ENCODE measurements at regions not wholly inside any gene's neighbourhood (a gene's known extent, or its start where the extent isn't known, plus 50 kb on each side); places are given as distances from the start of the nearest gene placed in this dataset.

GRCh38 chr1:82932727-82933126 is 1066.2 kb downstream of the TTLL7 start:
- no peak for DNase-seq
- Histone ChIP-seq H2BK15ac (ENCODE audit: low read depth, low read length) (no peak overlapping the region), H2BK120ac (ENCODE audit: low read depth, low read length) (no peak overlapping the region), H2BK5ac (ENCODE audit: low read depth, low read length, poor library complexity, severe bottlenecking) (no peak overlapping the region), H4K91ac (ENCODE audit: insufficient read depth, low read depth, low read length) (no peak overlapping the region), H3K4me3 (ENCODE audit: insufficient read depth, low read depth, low read length) (no peak overlapping the region), H3K23ac (ENCODE audit: low read depth, low read length) (no peak overlapping the region), H3K4me1 (ENCODE audit: control insufficient read depth, insufficient read depth, low read length) (no peaks in the 10 kb centered on the region), H3K9me1 (ENCODE audit: insufficient read depth, low read length) (no peaks in the 10 kb centered on the region), H2AK9ac (replicated peaks; ENCODE audit: low read depth, low read length, poor library complexity) (no peak overlapping the region), H3K56ac (ENCODE audit: extremely low read depth, insufficient read depth, low read length) (no peak overlapping the region), H3K9me3 (ENCODE audit: control insufficient read depth, insufficient read depth, low read length) (peaks cover 7% of the 10 kb centered on the region), H3K4ac (ENCODE audit: low read depth, low read length) (no peak overlapping the region), H3K36me3 (ENCODE audit: control insufficient read depth, insufficient read depth, low read length) (no peaks in the 10 kb centered on the region), H3K27ac (ENCODE audit: insufficient read depth, low read length) (no peak overlapping the region), H4K8ac (ENCODE audit: low read depth in 2 of 2, low read length in 2 of 2) (no peak overlapping the region), H3K18ac (ENCODE audit: low read depth, low read length) (no peak overlapping the region), H2AFZ (replicated peaks; ENCODE audit: low read length, poor library complexity) (no peak overlapping the region), H3K27me3 (ENCODE audit: control insufficient read depth, insufficient read depth, low read length) (no peaks in the 10 kb centered on the region), H4K5ac (ENCODE audit: low read depth, low read length) (no peak overlapping the region), H2AK5ac (ENCODE audit: low read depth, low read length) (no peak overlapping the region), H3K14ac (replicated peaks; ENCODE audit: low read depth, low read length) (no peak overlapping the region), H2BK20ac (ENCODE audit: low read depth, low read length) (no peak overlapping the region), H3K79me1 (ENCODE audit: low read depth in 1 of 2, low read length in 2 of 2) (no peaks in the 10 kb centered on the region), H3K9ac (ENCODE audit: low read depth, low read length) (no peak overlapping the region), H4K20me1 (ENCODE audit: insufficient read depth, low read length) (no peaks in the 10 kb centered on the region), H3K4me2 (ENCODE audit: low read depth, low read length) (no peak overlapping the region)
- no TSS peak for BruUV-seq (replicated peaks)
- in situ Hi-C loops (cut with MboI; ENCODE audit: low sequenced_read_pairs) (no loop called here), dilution Hi-C loops (cut with HindIII; ENCODE audit: low sequenced_read_pairs, unreplicated experiment) (no loop called here), intact Hi-C loops (cut with micrococcal nuclease) (no loop called here)
- no peak for ATAC-seq (ENCODE audit: low read depth)
- POLR2A ChIA-PET (ENCODE audit: unreplicated experiment): no interaction called here
- TF ChIP-seq RAD21 (IDR thresholded peaks at IDR 0.05; ENCODE audit: low read length): no peak
- no peak for TF ChIP-seq SMC3 (IDR thresholded peaks at IDR 0.05; ENCODE audit: low read depth, low read length)
- TF ChIP-seq CHD1 (IDR thresholded peaks at IDR 0.05; ENCODE audit: low read depth, low read length): no peak
- no peak for TF ChIP-seq POLR2A (IDR thresholded peaks at IDR 0.05; ENCODE audit: low read depth, low read length)
- TF ChIP-seq MXI1 (IDR thresholded peaks at IDR 0.05; ENCODE audit: borderline replicate concordance, low read depth, low read length): no peak
- TF ChIP-seq ELK1 (IDR thresholded peaks at IDR 0.05; ENCODE audit: borderline replicate concordance, low read depth, low read length): no peak
- no peak for TF ChIP-seq RFX5 (IDR thresholded peaks at IDR 0.05; ENCODE audit: low read depth, low read length)
- no peak for TF ChIP-seq RCOR1 (IDR thresholded peaks at IDR 0.05; ENCODE audit: insufficient replicate concordance, low read length)
- TF ChIP-seq USF2 (IDR thresholded peaks at IDR 0.05; ENCODE audit: low read depth, low read length): no peak
- TF ChIP-seq MAZ (IDR thresholded peaks at IDR 0.05; ENCODE audit: borderline replicate concordance, low read depth, low read length): no peak
- no peak for TF ChIP-seq CTCF (conservative IDR thresholded peaks at IDR 0.05; ENCODE audit: low read depth, low read length)
- TF ChIP-seq MAFK (IDR thresholded peaks at IDR 0.05; ENCODE audit: low read depth, low read length): no peak
- no peak for TF ChIP-seq CEBPB (IDR thresholded peaks at IDR 0.05; ENCODE audit: low read depth, low read length)
- no peak for TF ChIP-seq FOS (IDR thresholded peaks at IDR 0.05; ENCODE audit: low read depth, low read length)
- TF ChIP-seq NFE2L2 (IDR thresholded peaks at IDR 0.05; ENCODE audit: low read depth, low read length): no peak
- no peak for TF ChIP-seq BHLHE40 (IDR thresholded peaks at IDR 0.05; ENCODE audit: low read depth, low read length)
- WGBS, 2 experiments (ENCODE audit: extremely low coverage in 2 of 2, insufficient read length in 1 of 2): no CpG with 5 or more reads among the region's 2 CpGs
- CTCF ChIA-PET: no interaction called here
